OCI-LY1 (cell line): ENCODE measurements at regions not wholly inside any gene's neighbourhood (a gene's known extent, or its start where the extent isn't known, plus 50 kb on each side); places are given as distances from the start of the nearest gene placed in this dataset.

ENCODE experiments used
- H2AFZ ChIP-seq: fragments of 200-600 bp; sonication (generic), shearing (Covaris generic); 2 replicates; pipeline ENCODE4 v1.6.0; 2014; ENCODE audit warnings: antibody characterized with exemption, mild to moderate bottlenecking, low read length
- H3F3A ChIP-seq: fragments of 200-600 bp; sonication (generic), shearing (Covaris generic); 2 replicates; pipeline ENCODE4 v1.6.0; 2014; ENCODE audit warnings: mild to moderate bottlenecking, antibody characterized with exemption, low read length, moderate library complexity; ENCODE audit not compliant: insufficient read depth
- H3K27ac ChIP-seq: fragments of 200-600 bp; sonication (generic); 2 replicates; pipeline ENCODE4 v1.5.1; 2014; ENCODE audit warnings: low read length, mixed run types, mild to moderate bottlenecking, low read depth; ENCODE audit not compliant: poor library complexity, severe bottlenecking
- H3K27me3 ChIP-seq: fragments of 200-600 bp; sonication (generic); 2 replicates; pipeline ENCODE4 v1.6.0; 2014; ENCODE audit warnings: antibody characterized with exemption, mild to moderate bottlenecking, low read length, moderate library complexity; ENCODE audit not compliant: insufficient read depth
- H3K36me3 ChIP-seq: fragments of 200-600 bp; sonication (generic); 2 replicates; pipeline ENCODE4 v1.6.1; 2014; ENCODE audit warnings: mild to moderate bottlenecking, antibody characterized with exemption, low read length, moderate library complexity, mixed read lengths; ENCODE audit not compliant: insufficient read depth
- H3K4me1 ChIP-seq: fragments of 200-600 bp; sonication (generic); 2 replicates; pipeline ENCODE4 v1.5.1; 2014; ENCODE audit warnings: mild to moderate bottlenecking, low read length, moderate library complexity; ENCODE audit not compliant: insufficient read depth, severe bottlenecking
- H3K4me2 ChIP-seq: fragments of 200-600 bp; sonication (generic), shearing (Covaris generic); 2 replicates; pipeline ENCODE4 v1.6.1; 2014; ENCODE audit warnings: low read length
- H3K4me3 ChIP-seq: fragments of 200-600 bp; sonication (generic); 2 replicates; pipeline ENCODE4 v1.5.1; 2014; ENCODE audit warnings: low read length, low read depth, mild to moderate bottlenecking, mixed read lengths; ENCODE audit not compliant: poor library complexity, severe bottlenecking
- H3K79me2 ChIP-seq: fragments of 200-600 bp; shearing (Covaris generic); 2 replicates; pipeline ENCODE4 v1.6.1; 2016; ENCODE audit warnings: mixed run types, low read length, mixed read lengths; ENCODE audit not compliant: insufficient read depth
- H3K9ac ChIP-seq: fragments of 200-600 bp; sonication (generic), shearing (Covaris generic); 2 replicates; pipeline ENCODE4 v1.6.1; 2014; ENCODE audit warnings: mild to moderate bottlenecking, low read length, mixed read lengths
- H3K9me2 ChIP-seq: fragments of 200-600 bp; sonication (generic), shearing (Covaris generic); 2 replicates; pipeline ENCODE4 v1.6.1; 2014; ENCODE audit warnings: low read depth, mild to moderate bottlenecking, low read length, mixed read lengths
- H3K9me3 ChIP-seq: fragments of 200-600 bp; shearing (Covaris generic); 2 replicates; pipeline ENCODE4 v1.6.1; 2014; ENCODE audit warnings: low read length, mixed read lengths
- H4K20me1 ChIP-seq: fragments of 200-600 bp; sonication (generic), shearing (Covaris generic); 2 replicates; pipeline ENCODE4 v1.6.0; 2016; ENCODE audit warnings: mild to moderate bottlenecking, low read length; ENCODE audit not compliant: insufficient read depth
- CTCF ChIP-seq: fragments of 200-600 bp; sonication (generic), shearing (Covaris generic); IDR thresholded peaks from 2 replicates; pipeline ENCODE4 v1.5.1; 2017; ENCODE audit warnings: mild to moderate bottlenecking, antibody characterized with exemption, low read length, moderate library complexity, mixed read lengths
- EZH2 ChIP-seq: fragments of 200-600 bp; sonication (generic), shearing (Covaris generic); IDR thresholded peaks from 2 replicates; pipeline ENCODE4 v1.8.0; 2017; ENCODE audit warnings: borderline replicate concordance, mixed run types, mild to moderate bottlenecking, antibody characterized with exemption, low read length, moderate library complexity, mixed read lengths

- Histone ChIP-seq H3K9me2 (no peaks in the 10 kb centered on the region), H3K36me3 (no peaks in the 10 kb centered on the region), H3K79me2 (no peaks in the 10 kb centered on the region), H3K9ac (no peak overlapping the region), H4K20me1 (no peaks in the 10 kb centered on the region), H3K4me3 (no peak overlapping the region), H3F3A (no peaks in the 10 kb centered on the region), H3K27me3 (no peaks in the 10 kb centered on the region), H2AFZ (no peak overlapping the region), H3K4me2 (no peak overlapping the region), H3K9me3 (no peaks in the 10 kb centered on the region), H3K27ac (no peak overlapping the region), H3K4me1 (no peaks in the 10 kb centered on the region)
- no peak for TF ChIP-seq CTCF
- TF ChIP-seq EZH2 = no peak
Measured at GRCh38 chr18:78792736-78793135, 186.9 kb upstream of the SALL3 start.

DNA sequence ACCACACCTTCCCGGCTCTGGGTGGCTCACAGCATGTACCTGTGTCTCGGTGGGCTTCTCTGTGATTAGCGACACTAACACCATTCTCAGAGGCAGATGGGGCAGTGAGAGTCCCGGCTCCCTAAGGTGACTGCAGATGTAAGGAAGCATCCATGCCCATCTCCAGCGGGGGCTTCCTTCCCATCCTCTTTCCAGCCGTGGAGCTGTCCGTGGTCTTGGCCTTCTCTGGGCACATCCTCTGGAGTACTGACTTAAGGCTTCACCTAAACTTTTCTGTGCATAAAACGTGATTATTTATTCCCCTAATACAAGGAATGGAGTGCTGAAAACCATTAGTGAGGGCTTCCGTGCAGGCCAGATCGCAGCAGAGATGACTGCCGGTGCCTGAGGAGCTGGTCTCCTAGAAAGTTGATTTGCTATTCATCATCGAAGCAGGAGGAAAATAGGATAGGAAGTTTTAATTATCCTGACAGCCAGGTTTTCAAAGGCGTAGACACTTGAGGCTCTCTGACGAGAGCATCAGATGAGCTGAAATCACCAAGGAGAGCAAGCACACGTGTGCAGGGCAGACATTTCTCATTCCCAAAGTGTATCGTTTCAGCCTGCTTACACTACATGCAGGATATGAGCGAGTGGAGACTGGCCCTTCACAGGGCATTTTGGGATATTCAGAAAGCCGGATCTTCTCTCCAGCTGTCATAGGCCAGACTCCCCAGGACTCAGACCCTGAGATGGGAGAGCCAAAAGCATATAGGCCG lies 186.1 kb upstream of the SALL3 start:
- Histone ChIP-seq H3K27ac (no peak overlapping the region), H3K9ac (no peak overlapping the region), H3K9me2 (no peaks in the 10 kb centered on the region), H2AFZ (no peak overlapping the region), H3F3A (no peaks in the 10 kb centered on the region), H3K9me3 (no peaks in the 10 kb centered on the region), H3K4me1 (no peaks in the 10 kb centered on the region), H4K20me1 (no peaks in the 10 kb centered on the region), H3K79me2 (no peaks in the 10 kb centered on the region), H3K4me3 (no peak overlapping the region), H3K27me3 (no peaks in the 10 kb centered on the region), H3K36me3 (no peaks in the 10 kb centered on the region), H3K4me2 (no peak overlapping the region)
- TF ChIP-seq EZH2 (no peak), CTCF (no peak)

GRCh38 chr18:78794071-78794430 lies 185.6 kb upstream of the SALL3 start:
- Histone ChIP-seq H3K4me1 (no peaks in the 10 kb centered on the region), H3K79me2 (no peaks in the 10 kb centered on the region), H2AFZ (no peak overlapping the region), H3K9ac (no peak overlapping the region), H4K20me1 (no peaks in the 10 kb centered on the region), H3F3A (no peaks in the 10 kb centered on the region), H3K9me2 (no peaks in the 10 kb centered on the region), H3K36me3 (no peaks in the 10 kb centered on the region), H3K9me3 (no peaks in the 10 kb centered on the region), H3K27me3 (no peaks in the 10 kb centered on the region), H3K4me3 (no peak overlapping the region), H3K4me2 (no peak overlapping the region), H3K27ac (no peak overlapping the region)
- TF ChIP-seq EZH2 (no peak), CTCF (no peak)
